Fibroblast of mammary gland (primary cell): ENCODE measurements at regions not wholly inside any gene's neighbourhood (a gene's known extent, or its start where the extent isn't known, plus 50 kb on each side); places are given as distances from the start of the nearest gene placed in this dataset.
"Not testable (repeated sequence)": the region's sequence is repeated elsewhere in the genome, so short reads cannot be mapped to it uniquely, and the experiment has no call there.

ENCODE experiments used
- DNase-seq: peaks from one replicate; pipeline ENCODE4 v3.0.0-alpha.2; 2010; ENCODE audit warnings: low read depth
- H3K4me3 ChIP-seq: 2 replicates; pipeline ENCODE4 v1.5.1; 2011; ENCODE audit warnings: low read depth, mild to moderate bottlenecking, low read length, moderate library complexity; ENCODE audit not compliant: control insufficient read depth
- TF ChIP-seq, protein P1 (sequence below): conservative IDR thresholded peaks from 2 replicates; pipeline ENCODE4 v1.5.1; 2011; ENCODE audit warnings: low read depth, low read length, inconsistent platforms; ENCODE audit not compliant: control insufficient read depth, insufficient read depth

DNA sequence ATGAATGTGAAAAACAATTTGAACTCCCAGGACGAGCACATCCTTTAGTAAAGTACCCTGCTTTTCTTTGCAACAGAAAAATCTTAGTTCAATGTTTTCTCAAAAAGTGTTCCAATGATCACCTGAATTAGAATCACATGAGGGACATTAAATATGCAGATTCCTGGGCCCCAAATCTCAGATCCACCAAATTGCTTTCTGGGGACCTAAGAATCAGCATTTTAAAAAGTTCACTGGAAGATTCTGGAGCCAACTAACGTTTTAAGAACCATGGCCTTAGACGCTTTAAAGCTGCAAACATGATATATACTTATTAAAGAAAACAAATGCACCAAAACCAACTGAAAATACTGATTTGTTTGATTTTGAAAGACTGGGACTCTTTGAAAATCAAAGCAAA, 143.4 kb upstream of the TMEM168 start:
- H3K4me3 ChIP-seq: no peak overlapping the region
- TF ChIP-seq, protein P1, sequence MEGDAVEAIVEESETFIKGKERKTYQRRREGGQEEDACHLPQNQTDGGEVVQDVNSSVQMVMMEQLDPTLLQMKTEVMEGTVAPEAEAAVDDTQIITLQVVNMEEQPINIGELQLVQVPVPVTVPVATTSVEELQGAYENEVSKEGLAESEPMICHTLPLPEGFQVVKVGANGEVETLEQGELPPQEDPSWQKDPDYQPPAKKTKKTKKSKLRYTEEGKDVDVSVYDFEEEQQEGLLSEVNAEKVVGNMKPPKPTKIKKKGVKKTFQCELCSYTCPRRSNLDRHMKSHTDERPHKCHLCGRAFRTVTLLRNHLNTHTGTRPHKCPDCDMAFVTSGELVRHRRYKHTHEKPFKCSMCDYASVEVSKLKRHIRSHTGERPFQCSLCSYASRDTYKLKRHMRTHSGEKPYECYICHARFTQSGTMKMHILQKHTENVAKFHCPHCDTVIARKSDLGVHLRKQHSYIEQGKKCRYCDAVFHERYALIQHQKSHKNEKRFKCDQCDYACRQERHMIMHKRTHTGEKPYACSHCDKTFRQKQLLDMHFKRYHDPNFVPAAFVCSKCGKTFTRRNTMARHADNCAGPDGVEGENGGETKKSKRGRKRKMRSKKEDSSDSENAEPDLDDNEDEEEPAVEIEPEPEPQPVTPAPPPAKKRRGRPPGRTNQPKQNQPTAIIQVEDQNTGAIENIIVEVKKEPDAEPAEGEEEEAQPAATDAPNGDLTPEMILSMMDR: no peak
- no peak for DNase-seq

DNA sequence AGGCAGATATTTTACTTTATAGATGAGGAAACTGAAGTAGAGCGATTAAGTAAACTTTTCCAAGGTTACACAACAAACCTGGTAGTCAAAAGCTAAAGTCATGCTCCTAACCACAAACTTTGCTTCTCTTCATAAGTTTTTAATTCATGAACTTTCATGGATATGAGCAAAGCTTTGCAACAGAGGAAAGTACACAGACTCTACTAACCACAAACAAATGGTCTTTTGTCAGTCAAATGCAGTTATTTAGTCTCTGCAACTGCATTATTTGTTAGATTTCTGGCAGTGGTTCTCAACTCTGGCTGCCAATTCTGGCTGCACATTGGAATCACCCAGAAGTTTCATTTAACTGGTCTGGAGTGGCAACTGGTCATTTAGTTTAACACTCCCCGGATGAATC, 140.6 kb upstream of the TMEM168 start:
- no peak overlapping the region for H3K4me3 ChIP-seq
- TF ChIP-seq, protein P1: no peak
- DNase-seq: peak; percentile 85

DNA sequence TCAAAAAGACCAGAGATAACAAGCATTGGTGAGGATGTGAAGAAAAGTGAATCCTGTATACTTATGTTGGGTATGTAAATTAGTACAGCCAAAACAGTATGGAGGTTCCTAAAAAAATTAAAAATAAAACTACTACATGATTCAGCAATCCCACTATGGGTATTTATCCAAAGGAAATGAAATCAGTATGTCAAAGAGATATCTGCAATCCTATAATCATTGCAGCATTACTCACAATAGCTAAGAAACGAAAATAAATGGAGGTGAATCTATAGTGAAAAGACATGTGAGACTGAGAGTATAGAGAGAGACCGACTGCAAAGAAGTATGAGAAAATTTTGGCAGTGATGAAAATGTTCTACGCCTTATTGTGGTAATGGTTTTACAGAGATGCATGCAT, 139.2 kb upstream of the TMEM168 start:
- peak; percentile 6 for DNase-seq
- TF ChIP-seq, protein P1: no peak
- no peak overlapping the region for H3K4me3 ChIP-seq

DNA sequence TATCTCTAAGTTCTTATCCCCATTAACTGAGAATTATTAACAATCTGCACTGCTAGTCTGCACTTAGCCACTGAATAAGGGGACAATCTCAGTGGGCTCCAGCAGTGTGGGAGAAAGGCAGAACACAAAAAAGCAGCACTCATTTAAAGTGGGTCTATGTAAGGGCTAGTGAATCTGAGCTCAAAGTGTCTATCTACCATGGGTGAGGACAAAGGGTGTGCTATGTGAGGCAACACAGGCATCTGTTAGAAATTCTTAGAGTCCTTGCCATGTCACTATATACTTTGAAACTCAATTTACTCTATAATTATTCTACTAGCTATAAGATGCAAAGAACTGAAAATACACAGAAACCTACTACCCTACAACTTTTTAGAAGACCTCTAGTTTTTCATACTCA, 135.8 kb upstream of the TMEM168 start:
- DNase-seq: no peak
- TF ChIP-seq, protein P1: no peak
- no peak overlapping the region for H3K4me3 ChIP-seq

DNA sequence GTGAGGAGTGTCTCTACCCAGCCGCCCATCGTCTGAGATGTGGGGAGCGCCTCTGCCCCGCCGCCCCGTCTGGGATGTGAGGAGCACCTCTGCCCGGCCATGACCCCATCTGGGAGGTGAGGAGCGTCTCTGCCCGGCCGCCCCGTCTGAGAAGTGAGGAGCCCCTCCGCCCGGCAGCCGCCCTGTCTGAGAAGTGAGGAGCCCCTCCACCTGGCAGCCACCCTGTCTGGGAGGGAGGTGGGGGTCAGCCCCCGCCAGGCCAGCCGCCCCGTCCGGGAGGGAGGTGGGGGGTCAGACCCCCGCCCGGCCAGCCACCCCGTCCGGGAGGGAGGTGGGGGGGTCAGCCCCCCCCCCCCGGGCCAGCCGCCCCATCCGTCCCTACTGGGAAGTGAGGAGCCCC, 132.4 kb upstream of the TMEM168 start:
- not testable (repeated sequence) for H3K4me3 ChIP-seq, DNase-seq

DNA sequence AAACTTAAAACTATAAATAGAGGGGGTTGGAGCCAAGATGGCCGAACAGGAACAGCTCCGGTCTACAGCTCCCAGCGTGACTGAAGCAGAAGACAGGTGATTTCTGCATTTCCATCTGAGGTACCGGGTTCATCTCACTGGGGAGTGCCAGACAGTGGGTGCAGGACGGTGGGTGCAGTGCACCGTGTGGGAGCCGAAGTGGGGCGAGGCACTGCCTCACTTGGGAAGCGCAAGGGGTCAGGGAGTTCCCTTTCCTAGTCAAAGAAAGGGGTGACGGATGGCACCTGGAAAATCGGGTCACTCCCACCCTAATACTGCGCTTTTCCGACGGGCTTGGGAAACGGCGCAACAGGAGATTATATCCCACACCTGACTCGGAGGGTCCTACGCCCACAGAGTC, 126.2 kb upstream of the TMEM168 start:
- not testable (repeated sequence) for H3K4me3 ChIP-seq, DNase-seq

DNA sequence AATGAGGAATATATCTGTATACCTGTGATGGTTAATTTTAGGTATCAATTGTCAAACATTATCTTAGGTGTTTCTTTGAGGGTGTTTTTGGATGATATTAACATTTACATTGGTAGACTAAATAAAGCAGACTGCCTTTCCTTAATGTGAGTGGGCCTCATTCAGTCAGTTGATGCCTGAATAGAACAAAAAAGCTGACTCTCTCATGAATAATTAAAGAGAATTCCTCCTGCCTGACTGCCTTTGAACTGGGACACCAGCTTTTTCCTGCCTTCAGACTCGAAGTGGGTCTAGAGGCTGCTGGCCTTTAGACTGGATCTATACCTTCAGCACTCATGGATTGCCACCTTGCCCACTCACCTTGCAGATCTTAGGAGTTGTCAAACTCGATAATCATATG, 117.9 kb upstream of the TMEM168 start:
- no peak for DNase-seq
- H3K4me3 ChIP-seq: no peak overlapping the region
- TF ChIP-seq, protein P1: no peak

DNA sequence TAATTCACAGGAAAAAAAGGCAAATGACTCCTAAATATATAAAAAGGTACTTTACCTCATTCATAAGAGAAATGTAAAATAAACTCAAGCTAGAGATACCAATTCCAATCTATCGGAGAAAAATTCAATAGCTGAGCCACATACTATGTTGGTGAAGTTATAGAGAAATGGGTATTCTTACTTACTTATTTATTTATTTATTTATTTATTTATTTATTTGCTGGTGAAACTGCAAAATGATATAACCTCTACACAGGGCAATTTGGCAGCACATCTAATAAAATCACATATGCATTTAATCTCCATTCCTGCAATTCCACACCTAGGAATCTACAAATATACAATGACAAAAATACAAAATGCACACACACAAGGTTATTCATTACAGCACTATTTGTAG, 117.5 kb upstream of the TMEM168 start:
- no peak for DNase-seq
- TF ChIP-seq, protein P1: no peak
- H3K4me3 ChIP-seq: no peak overlapping the region
